GM12878 (cell line): ENCODE measurements at regions not wholly inside any gene's neighbourhood (a gene's known extent, or its start where the extent isn't known, plus 50 kb on each side); places are given as distances from the start of the nearest gene placed in this dataset.

Source experiments
- ASH2L ChIP-seq: fragments of 300-600, 200-600 bp; sonication (generic); IDR thresholded peaks from 2 replicates; pipeline ENCODE4 v1.6.1; 2017; ENCODE audit warnings: low read depth, mild to moderate bottlenecking, borderline replicate concordance
- FOXM1 ChIP-seq: IDR thresholded peaks from 2 replicates; pipeline ENCODE4 v1.6.1; 2012; ENCODE audit warnings: low read depth, mild to moderate bottlenecking, inconsistent platforms, low read length, moderate library complexity
- MTA3 ChIP-seq: IDR thresholded peaks from 2 replicates; pipeline ENCODE4 v1.6.1; 2012; ENCODE audit warnings: low read length, inconsistent platforms, borderline replicate concordance
- NR2C2 ChIP-seq: IDR thresholded peaks from 2 replicates; pipeline ENCODE4 v1.6.1; 2011; ENCODE audit warnings: borderline replicate concordance, low read depth; ENCODE audit not compliant: control insufficient read depth, insufficient read length
- POLR2A ChIP-seq: IDR thresholded peaks from 2 replicates; pipeline ENCODE4 v1.6.1; 2011; ENCODE audit warnings: low read depth, mild to moderate bottlenecking, low read length
- SP1 ChIP-seq: IDR thresholded peaks from one replicate; pipeline ENCODE4 v1.6.1; 2011; ENCODE audit warnings: low read depth, low read length
- YY1 ChIP-seq: IDR thresholded peaks from 2 replicates; pipeline ENCODE4 v1.6.1; 2011; ENCODE audit warnings: low read depth, mild to moderate bottlenecking, low read length
- TF ChIP-seq, protein P1 (sequence below), 3 experiments: IDR thresholded peaks in 2 of 3; conservative IDR thresholded peaks in 1 of 3; 2 replicates each; pipeline ENCODE4 v1.5.1; 2011; ENCODE audit warnings: low read depth in 3 of 3, low read length in 3 of 3, mild to moderate bottlenecking in 3 of 3, control low read depth in 2 of 3, moderate library complexity in 2 of 3, inconsistent platforms in 1 of 3, mixed read lengths in 1 of 3; ENCODE audit not compliant: control insufficient read depth in 2 of 3, insufficient read depth in 1 of 3; ENCODE audit errors: extremely low read depth in 1 of 3

DNA sequence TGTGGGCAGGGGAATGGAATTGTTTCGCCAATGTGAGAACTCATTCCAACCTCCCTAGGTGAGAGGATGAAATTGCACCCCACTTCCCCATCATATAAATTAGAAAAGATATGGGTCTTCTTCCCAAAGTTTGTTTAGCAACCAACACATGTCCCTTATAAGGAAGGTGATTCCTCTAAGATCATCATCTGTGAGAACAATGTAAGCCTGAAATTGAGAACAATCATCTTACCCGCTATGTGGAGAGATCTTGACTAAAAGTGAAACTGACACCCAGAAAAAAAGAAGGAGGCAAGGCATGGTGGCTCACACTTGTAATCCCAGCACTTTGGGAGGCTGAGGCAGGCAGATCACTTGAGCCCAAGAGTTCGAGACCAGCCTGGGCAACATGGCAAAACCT is 173.2 kb upstream of the HMGA2 start:
- TF ChIP-seq, protein P1, sequence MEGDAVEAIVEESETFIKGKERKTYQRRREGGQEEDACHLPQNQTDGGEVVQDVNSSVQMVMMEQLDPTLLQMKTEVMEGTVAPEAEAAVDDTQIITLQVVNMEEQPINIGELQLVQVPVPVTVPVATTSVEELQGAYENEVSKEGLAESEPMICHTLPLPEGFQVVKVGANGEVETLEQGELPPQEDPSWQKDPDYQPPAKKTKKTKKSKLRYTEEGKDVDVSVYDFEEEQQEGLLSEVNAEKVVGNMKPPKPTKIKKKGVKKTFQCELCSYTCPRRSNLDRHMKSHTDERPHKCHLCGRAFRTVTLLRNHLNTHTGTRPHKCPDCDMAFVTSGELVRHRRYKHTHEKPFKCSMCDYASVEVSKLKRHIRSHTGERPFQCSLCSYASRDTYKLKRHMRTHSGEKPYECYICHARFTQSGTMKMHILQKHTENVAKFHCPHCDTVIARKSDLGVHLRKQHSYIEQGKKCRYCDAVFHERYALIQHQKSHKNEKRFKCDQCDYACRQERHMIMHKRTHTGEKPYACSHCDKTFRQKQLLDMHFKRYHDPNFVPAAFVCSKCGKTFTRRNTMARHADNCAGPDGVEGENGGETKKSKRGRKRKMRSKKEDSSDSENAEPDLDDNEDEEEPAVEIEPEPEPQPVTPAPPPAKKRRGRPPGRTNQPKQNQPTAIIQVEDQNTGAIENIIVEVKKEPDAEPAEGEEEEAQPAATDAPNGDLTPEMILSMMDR (IDR thresholded peaks at IDR 0.05 in 2 of 3, conservative IDR thresholded peaks at IDR 0.05 in 1 of 3; ENCODE audit: control insufficient read depth in 2 of 3, extremely low read depth in 1 of 3, insufficient read depth in 1 of 3, low read depth in 3 of 3, low read length in 3 of 3), result no peak
- TF ChIP-seq POLR2A (no peak), ASH2L (no peak), MTA3 (no peak), YY1 (no peak), NR2C2 (no peak), SP1 (no peak), FOXM1 (no peak)
